Right hindlimb (tissue), 1 donor: ENCODE measurements at regions not wholly inside any gene's neighbourhood (a gene's known extent, or its start where the extent isn't known, plus 50 kb on each side); places are given as distances from the start of the nearest gene placed in this dataset.

Experiments used
- DNase-seq: peaks from one replicate; pipeline ENCODE4 v3.0.0-alpha.2; 2018

DNA sequence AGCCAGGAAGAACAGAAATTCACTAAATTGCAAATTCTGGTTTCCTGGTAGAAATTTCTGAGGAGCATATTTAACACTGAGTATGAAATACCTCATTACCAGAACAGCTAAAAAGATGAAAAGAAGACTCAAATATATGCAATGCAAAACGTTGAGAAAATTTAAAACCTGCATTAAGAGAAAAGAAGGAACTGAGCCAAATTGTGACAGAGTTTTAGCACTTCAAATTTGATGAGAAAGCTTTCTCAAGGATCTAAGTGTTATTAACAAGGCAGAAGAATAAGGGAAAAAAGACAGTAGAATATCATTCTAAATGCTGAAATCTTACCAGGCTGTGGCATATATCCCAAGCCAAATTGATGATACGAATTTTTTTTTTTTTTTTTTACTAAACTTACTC, 443.0 kb downstream of the COL12A1 start:
- DNase-seq = no peak

DNA sequence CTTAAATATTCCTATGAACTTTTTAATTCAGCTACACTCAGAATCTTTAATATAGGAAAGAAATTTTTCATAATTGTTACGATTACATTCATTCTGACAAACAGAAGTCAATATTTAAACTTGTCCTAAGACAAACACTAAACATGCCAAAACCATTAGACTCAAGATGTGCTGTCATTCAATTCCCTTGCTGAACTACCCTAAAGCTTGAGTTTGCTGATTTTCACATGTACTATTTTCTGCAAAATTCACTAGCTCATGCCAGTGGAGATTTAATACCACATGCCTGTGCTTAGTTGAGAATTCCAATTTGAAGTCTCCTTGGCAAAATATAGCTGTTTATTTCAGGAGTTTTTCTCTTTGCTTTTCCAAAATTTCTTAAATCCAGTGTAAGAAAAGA, 448.0 kb downstream of the COL12A1 start:
- no peak for DNase-seq

DNA sequence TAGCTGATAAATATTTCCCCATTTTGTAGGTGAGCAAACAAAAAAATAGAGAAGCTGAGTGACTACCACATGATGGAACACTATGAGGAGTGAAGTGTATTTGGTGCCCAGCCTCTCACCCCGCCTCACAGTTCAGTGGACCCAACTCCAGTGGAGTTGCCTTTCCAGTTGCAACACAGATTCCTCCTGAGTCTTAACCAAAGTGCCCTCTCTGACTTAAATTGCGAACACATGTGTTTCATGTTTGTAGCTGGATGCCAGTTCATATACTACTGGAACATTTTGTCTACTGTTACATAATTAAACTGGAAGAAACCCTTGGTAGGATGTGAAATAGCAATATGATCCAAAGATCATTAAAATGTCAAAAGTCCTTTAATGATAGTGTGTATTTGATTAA, 448.9 kb downstream of the COL12A1 start:
- no peak for DNase-seq

DNA sequence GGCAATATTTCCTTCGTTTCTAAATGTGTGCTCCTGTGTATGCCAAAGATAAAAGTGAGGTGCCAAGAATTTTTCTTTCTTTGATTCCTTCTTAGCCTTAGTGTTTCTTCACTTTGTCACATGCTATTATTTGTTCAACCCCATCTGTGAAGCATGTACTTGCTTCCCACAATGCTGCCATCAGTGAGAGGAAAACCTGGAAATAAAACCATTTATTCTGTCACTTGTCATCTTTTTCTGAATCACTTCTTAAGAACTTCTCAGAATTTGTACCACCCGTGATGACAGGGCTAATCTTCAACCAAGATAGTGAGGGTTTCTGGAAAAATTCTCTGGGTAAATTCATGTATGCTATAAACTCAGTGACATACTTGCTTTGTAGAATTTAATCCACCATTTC, 450.1 kb downstream of the COL12A1 start:
- DNase-seq = no peak

DNA sequence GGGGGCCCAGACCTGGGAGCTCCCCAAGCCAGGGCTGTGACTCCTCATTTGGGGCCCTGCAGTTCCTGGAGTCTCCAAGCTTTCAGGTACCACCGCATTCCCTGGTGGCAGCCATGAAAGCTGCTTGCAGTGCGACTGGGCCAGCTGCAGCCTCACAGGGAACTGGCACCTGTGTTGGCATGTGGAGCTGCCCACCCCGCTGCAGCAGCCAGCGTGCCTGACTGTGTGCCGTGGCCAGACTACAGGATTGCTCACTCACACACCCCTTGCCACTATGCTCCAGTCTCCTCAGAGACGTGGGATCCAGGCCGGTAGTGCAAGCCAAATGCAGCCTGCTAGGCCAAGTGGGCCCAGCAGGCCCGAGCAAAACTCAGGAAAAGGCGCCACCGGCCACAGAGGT, 450.7 kb downstream of the COL12A1 start:
- DNase-seq = no peak

DNA sequence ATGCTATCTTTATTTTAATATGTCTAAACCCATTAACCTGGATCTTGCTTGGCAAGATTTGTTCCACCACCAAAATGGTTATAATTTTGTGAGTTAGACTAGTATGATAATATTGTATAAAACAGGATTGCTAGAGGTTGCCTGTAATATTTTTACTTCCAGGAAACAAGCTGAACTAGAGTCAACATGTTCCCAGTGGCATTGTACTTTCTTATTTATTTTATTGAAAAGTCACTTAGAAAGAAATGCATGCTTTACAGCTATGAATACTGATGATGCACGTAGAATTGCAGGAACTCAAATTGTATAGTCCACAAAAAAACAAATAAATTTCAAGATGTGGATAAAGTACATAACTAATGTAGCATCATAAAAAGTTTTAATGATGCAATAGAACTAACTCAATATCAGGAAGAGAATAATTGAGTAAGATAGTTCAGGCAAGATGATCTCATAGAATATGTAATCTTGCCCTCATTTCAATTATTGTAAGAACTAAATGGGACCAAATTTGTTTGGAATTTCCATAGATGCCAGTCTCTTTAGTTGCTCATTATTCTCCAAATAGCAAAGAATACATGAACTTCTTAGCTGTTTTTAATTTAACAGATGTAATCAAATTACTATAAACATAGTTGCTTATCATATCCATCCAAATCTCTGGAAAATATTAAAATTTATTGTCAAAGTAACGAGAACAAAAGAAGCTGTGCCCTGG, 451.8 kb downstream of the COL12A1 start:
- DNase-seq = no peak

DNA sequence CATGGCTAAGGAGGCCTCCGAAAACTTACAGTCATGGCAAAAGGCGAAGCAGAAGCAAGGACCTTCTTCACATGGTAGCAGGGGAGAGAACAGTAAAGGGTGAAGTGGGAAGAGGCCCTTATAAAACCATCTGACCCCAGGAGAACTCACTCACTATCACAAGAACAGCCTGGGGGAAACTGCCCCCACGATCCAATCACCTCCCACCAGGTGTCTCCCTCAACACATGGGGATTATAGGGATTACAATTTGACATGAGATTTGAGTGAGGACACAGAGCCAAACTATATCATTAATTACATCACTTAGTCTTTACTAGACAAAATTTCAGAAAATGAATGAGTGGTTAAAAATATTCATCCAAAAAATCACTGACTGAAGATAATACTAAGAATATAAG, 453.6 kb downstream of the COL12A1 start:
- DNase-seq = no peak

DNA sequence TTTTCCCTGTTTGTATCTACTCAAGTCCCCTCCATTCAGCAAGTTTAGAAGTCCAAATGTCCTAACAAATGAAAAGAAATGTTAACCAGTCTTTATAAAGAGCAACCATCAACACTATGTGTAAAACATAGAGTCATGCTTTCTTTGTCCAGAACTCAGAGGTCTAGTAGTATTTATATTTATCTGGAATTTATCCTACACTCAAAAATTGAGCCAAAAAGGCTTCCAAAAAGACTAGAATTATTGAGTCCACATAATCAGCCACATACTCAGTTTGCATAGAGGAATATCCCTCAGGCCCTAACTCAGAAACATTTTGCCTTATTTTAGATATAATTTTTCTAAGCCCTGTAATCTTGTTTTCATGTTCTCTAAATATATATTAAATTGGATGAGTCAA, 455.0 kb downstream of the COL12A1 start:
- no peak for DNase-seq

DNA sequence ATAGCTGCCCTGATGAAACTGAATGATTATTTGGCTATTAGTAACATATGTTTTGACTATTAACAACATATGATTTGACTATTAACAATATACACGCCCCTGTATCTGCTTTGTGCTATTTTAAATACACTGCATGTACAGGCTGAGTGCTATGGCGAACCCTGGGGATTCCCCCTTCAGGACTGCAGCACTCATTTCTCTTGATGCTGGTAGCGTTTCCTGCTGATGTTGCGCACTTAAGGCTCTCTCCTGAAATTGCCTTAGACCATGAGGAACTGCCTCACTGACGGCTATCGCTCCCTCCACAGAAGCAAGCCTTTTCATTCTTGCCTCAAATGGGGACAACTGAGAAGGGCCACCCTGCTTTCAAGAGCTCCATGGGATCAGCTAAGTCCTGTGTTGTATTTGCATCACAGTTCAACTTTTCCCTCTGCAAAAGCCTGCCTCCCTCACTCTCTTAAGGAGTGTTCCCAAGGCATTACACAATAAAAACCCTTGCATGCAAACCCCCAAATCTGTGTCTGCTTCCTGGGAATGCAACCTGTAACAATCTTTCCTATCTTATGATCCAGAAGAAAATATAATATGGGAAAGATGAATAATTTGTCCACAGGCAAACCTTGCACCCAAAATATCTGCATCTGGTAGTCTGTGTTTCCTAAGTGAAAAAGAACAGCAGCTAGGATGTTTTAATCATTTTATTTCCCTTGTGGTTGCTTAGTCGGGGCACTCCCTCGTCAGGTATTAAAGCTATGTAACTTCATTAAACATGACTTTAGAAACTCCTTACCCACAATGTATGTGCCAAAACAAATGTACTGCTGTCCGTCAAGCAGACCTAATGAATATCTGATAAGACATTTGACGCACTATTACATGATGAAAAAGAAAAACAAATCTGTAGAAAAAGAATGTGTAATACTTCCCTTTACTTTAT, 456.4 kb downstream of the COL12A1 start:
- no peak for DNase-seq

DNA sequence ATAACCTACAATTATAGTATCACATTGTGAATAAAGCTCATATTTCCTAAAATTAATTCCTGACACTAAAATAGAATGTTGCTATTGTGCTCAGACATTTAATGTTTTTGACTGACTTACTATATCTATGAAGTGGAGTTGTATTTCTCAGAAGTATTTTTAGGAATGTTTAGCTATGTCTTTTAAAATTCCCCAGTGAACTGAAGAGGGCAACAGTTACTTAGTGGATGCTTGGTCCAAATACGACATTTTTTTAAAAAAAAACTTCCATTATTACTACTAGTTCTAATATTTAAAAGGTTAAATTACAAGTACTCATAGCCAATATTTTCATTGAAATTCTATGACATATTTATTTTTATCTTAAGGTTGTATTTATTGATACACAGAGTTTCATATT, 460.2 kb downstream of the COL12A1 start:
- DNase-seq = no peak

DNA sequence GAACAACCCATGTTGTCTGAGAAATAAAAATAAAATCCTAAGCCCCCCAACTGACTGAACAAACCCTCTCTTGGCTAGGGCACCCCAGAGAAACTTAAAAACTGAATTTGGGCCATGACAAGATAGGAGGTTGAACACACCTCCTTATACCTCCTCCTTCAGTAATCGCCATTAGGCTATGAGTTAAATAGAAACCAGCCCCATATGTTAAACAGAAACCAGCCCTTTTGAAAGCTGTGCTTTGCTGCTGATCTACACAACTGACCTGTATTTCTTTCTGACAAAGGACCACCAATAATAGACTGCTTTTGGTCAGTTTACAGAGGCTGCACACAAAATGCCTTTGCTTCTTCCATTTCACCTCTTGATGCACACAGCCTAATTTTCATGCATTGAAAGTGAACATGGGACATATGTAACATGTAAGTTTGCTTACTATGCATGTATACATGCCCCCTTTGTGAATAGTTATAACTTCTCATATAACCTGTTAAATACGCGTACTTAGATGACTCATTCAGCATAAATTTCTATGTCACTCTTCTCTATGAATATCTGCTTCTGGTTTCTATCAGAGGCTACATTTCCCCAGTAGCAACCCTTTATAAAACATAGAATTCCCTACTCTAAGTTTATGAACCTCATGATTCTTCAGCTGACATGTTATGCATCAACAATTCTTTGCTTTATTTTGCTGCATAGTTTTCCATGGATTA, 462.9 kb downstream of the COL12A1 start:
- DNase-seq = no peak

DNA sequence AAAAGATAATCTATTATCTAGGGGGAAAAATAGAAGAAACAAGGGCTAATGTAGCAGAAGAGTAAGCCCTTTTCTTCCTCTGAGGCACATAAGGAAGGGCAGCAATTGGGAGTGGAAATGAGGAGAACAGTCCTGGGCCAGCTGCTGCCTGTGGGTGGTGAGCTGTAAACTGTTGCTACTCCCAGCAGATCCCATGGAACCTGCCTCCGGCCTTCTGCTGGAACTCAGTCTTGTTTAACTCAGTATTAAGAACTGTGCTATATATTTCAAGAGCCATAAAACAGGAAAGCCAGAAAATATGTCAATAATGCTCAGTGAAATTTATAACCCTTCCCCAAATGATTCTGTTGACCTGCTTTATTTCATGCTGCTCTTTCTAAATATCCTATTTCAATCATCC, 464.2 kb downstream of the COL12A1 start:
- peak; percentile 43 for DNase-seq

DNA sequence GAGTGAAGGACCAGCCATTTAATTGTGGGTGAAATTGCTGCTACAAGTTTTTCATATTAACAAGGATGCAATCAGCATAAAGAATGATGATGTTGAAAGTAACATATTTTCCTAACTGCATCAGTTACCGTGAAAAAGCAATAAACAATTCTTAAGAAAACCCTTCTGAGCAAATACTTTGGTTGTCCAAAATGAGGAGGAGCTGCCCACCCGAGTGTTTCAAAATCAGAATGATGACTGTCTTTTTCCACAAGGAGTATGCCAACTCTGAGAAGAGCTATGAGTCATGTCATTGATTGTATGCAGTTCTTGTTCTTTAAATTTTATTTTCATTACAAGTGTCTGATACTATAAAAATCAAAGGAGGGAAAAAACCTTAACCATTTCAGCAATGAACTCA, 470.5 kb downstream of the COL12A1 start:
- peak; percentile 26 for DNase-seq

DNA sequence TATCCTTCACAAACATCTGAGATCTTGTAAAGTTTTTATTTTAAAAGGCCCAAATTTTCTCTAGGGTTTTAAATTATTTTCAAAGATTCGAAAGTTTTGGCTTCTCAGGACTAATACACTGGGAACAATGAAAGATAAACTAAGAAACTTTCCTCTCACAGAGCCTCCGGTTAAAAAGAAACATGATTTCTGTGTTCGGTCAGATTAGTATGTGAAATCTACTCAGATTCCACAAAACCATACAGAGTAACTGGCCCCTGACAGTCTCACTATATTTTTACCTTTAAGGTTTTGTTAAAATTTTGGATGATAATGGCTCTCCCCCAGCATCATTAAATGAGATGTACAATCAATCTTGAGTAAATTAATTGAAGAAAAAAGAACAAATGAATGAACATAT, 471.0 kb downstream of the COL12A1 start:
- no peak for DNase-seq

DNA sequence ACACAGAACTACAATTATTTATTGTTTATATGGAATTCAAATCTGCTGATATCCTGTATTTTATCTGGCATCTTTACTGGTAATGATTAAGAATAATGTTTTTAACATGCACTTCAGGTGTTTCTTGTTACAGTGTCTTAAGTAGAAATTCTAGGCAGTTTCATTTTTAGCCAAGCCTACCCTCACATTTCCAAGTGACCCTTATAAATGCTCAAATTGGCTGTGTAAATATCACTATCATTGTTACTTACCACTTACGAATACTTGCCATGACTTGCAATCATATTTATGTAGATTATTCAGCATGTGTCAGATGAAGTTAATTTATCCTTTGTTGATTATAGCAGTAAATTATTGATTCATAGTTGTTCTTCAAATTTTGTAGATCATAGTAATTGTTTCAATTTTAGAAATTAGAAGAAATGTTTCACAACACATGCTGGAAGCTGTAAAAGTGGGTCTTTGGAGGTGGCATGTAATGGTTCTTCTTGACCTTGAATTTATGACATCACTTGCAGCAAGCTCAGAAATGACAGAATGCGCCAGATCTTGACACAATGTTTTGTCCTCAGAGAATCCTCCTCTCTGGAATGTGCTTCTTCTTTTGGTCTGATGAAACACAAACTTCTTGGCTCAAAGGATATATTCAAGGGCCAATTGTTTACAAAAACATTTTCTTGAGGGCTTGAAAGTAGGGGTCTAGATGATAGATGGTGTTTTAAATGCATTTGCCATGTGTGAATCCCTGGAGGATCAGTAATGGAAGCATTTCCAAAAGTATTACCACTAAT, 471.8 kb downstream of the COL12A1 start:
- no peak for DNase-seq

DNA sequence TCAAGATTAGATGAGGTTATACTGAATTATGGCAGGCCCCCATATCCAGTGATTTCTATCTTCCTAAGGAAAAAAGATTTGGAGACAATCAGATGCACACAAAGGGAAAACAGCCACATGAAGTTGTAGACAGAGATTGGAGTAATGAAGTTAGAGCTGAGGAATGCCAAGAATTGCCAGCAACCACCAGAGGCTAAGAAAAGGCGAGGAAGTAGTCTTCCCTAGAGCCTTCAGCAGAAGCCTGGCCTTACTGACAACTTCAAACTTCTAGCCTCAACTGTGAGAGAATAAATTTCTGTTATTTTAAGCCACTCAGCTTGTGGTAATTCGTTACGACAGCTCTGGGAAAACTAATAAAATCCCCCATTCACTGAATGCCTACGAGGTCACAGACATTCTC, 473.9 kb downstream of the COL12A1 start:
- DNase-seq = no peak

DNA sequence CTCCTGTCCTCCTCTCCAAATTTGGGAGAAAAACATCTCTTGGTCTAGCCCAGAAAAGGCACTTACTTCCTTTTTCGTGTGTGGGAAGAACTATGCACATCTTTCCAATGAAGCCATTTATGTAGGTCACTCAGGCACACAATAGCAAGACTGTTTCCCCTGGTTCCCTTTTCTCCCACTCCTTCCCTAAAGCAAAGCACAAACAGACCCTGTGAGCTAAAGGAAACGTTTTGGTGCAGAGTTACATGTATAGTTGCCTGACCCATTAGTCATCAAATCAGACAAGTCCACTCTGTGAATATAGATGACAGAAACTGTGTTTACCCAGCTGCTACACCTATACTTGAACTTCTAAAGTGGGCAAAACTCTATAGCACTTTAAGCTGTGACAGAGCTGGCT, 474.6 kb downstream of the COL12A1 start:
- no peak for DNase-seq

DNA sequence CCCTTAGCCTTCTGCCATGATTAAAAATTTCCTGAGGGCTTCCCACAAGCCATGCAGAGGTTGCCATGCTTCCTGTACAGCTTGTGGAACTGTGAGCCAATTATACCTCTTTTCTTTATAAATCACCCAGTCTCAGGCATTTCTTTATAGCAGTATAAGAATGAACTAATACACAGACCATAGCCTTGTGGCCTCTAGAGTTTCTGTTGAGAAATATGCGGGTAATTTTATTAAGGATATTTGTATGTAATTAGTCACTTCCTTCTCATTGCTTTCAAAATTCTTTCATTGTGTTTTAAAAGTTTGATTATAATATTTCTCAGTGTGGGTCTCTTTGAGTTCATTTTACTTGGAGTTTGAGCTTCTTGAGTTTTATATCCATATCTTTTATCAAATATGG, 484.9 kb downstream of the COL12A1 start:
- DNase-seq = no peak

DNA sequence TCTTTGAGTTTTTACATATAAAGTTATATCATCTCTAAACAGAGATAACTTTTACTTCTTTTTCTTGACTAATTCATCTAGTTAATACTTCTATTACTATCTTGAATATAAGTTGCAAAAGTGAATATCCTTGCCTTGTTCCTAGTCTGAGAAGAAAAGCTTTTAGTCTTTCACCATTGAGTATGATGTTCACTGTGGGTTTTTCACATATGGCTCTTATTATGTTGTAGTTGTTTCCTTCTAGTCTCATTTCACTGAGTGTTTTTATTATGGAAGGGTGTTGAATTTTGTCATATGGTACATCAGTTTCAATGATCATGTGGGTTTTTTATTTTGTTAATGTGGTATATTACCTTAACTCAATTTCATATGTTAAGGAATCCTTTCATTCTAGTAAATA, 488.3 kb downstream of the COL12A1 start:
- no peak for DNase-seq

DNA sequence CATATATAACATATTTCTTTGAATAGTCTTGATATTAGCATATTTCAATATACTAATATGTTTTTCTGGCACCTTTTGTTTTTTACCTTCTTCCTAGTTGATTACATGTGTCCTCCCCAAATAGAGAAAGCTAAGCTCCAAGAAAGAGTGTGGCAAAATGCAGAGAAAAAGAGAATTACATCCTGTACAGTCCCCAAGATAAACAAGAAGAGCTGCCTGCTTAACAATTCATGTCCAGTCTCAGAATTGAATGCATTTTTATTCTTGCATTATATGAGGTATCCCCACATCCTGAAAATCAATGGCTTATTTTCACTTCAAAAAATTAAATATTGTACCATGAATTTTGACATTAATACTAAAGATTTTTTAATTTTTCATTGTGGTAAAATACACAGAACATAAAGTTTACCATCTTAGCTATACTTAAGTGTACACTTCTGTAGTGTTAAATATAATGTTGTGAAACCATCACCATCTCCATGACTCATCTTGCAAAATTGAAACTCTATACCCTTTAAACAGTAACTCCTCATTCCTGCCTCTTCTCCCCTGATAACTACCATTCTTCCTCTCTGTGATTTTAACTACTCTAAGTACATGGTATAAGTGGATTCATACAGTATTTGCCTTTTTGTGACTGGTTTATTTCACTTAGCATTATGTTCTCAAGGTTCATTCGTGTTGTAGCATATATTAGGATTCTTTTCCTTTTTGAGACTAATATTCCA, 490.3 kb downstream of the COL12A1 start:
- DNase-seq = no peak

DNA sequence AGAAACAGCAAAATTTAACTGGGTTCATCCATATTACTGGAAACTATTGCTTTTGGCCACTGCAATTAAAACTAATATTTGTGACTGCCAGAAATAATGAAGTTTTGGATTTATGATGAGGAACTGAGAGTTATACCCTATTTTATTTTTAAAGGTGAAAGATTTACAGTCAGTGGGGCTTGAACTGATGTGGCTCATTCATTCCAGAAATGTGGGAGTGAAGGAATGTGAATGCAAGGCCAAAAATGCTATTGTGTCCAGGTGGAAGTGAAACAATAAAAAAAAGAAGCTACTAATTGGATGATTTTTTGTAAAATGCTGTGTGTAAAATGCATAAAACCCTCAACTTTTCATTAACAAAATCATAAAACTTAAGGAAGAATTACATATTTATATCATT, 491.9 kb downstream of the COL12A1 start:
- DNase-seq = no peak

DNA sequence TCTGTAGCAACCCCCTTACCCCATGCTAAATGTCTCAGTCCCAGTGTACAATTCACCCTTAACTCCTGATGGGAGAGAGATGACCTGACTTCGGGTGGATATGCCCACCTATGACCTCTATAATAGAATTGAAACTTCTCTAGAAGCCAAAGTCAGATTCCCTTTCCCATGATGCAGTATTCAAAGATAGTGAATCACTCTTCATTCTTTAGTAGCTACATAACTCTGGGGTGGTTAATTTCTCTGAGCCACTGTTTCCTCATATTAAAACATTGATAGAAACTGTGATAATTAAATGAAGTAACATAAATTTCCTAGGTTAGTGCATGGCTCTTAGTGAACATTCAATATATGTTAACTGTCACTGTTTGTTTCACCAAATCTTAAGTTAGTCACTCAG, 500.4 kb downstream of the COL12A1 start:
- no peak for DNase-seq
